ENCODE measurements at regions not wholly inside any gene's neighbourhood (a gene's known extent, or its start where the extent isn't known, plus 50 kb on each side); places are given as distances from the start of the nearest gene placed in this dataset.

DNA sequence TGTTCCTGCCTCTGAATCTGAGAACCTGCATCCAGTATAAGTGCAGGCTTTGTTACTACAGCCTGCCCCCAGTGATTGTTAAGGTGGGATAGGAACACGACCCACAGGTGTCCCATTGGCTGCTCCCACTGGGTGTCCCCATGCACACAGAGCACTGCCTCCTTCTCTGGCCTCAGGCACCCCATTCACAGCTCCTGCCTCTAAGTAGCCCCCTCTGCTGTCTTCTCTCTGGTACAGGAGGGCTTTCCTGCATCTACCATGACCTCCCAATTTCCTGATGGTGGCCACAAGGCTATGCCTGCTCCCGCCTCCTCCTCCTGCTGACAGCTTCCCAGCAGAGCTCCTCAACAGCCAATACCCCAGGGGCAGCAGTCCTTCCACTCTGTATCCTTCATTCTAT, 238.6 kb upstream of the TMC3 start:
- TF ChIP-seq EZH2 (IDR thresholded peaks at IDR 0.05; ENCODE audit: borderline replicate concordance, low read depth, low read length, severe bottlenecking) (no peak), POLR2A (IDR thresholded peaks at IDR 0.05; ENCODE audit: low read depth, low read length) (no peak), JUN (IDR thresholded peaks at IDR 0.05; ENCODE audit: borderline replicate concordance, insufficient read depth, insufficient read length, low read depth) (no peak), POLR2AphosphoS5 (IDR thresholded peaks at IDR 0.05; ENCODE audit: insufficient read depth, low read depth, low read length) (no peak), MYC (IDR thresholded peaks at IDR 0.05; ENCODE audit: low read depth, low read length) (no peak), FOS (IDR thresholded peaks at IDR 0.05; ENCODE audit: borderline replicate concordance, insufficient read depth, low read length) (no peak)
- TF ChIP-seq, protein P1, sequence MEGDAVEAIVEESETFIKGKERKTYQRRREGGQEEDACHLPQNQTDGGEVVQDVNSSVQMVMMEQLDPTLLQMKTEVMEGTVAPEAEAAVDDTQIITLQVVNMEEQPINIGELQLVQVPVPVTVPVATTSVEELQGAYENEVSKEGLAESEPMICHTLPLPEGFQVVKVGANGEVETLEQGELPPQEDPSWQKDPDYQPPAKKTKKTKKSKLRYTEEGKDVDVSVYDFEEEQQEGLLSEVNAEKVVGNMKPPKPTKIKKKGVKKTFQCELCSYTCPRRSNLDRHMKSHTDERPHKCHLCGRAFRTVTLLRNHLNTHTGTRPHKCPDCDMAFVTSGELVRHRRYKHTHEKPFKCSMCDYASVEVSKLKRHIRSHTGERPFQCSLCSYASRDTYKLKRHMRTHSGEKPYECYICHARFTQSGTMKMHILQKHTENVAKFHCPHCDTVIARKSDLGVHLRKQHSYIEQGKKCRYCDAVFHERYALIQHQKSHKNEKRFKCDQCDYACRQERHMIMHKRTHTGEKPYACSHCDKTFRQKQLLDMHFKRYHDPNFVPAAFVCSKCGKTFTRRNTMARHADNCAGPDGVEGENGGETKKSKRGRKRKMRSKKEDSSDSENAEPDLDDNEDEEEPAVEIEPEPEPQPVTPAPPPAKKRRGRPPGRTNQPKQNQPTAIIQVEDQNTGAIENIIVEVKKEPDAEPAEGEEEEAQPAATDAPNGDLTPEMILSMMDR (IDR thresholded peaks at IDR 0.05; ENCODE audit: extremely low read depth in 1 of 2, insufficient read depth in 1 of 2, low read depth in 1 of 2, low read length in 2 of 2): no peak
- TF ChIP-seq, protein P2, sequence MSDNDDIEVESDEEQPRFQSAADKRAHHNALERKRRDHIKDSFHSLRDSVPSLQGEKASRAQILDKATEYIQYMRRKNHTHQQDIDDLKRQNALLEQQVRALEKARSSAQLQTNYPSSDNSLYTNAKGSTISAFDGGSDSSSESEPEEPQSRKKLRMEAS (IDR thresholded peaks at IDR 0.05; ENCODE audit: insufficient read depth, insufficient read length): no peak
